AG04450 (cell line): ENCODE measurements at regions not wholly inside any gene's neighbourhood (a gene's known extent, or its start where the extent isn't known, plus 50 kb on each side); places are given as distances from the start of the nearest gene placed in this dataset.

Source experiments
- CTCF ChIA-PET: fragments of 300-600, 350-600 bp; formaldehyde crosslinking; extraction: SDS; loops from one replicate; lab custom pipeline; 2022; ENCODE audit warnings: antibody characterized with exemption, inconsistent platforms; lab: Charles Lee
- POLR2A ChIA-PET: fragments of 350-600 bp; formaldehyde crosslinking; extraction: SDS; loops from one replicate; lab custom pipeline; 2021; ENCODE audit warnings: antibody characterized with exemption, inconsistent platforms; lab: Yijun Ruan, JAX
- DNase-seq: peaks from one replicate; pipeline ENCODE4 v3.0.0-alpha.2; 2011; ENCODE audit warnings: low read depth, low spot score
- H3K27ac ChIP-seq: one replicate; pipeline ENCODE4 v1.5.1; 2012; ENCODE audit warnings: low read depth, low read length, control low read depth
- H3K27me3 ChIP-seq: one replicate; pipeline ENCODE4 v1.6.0; 2012; ENCODE audit warnings: low read length; ENCODE audit not compliant: control insufficient read depth, insufficient read depth
- H3K4me3 ChIP-seq: 2 replicates; pipeline ENCODE4 v1.5.1; 2011; ENCODE audit warnings: mild to moderate bottlenecking, low read depth, low read length, control low read depth
- H3K9me3 ChIP-seq: 2 replicates; pipeline ENCODE4 v1.5.1; 2012; ENCODE audit warnings: low read length; ENCODE audit not compliant: control insufficient read depth, insufficient read depth
- CTCF ChIP-seq: IDR thresholded peaks from 2 replicates; pipeline ENCODE4 v1.5.1; 2011; ENCODE audit warnings: low read depth, low read length, control low read depth, inconsistent platforms

GRCh38 chr3:71868876-71869275, 83.9 kb upstream of the PROK2 start:
- Histone ChIP-seq H3K27me3 (peaks cover 4% of the 10 kb centered on the region), H3K4me3 (no peak overlapping the region), H3K9me3 (no peaks in the 10 kb centered on the region), H3K27ac (no peak overlapping the region)
- TF ChIP-seq CTCF, result no peak
- DNase-seq, result no peak
- CTCF ChIA-PET, result no interaction called here
- POLR2A ChIA-PET, result no interaction called here

- no peak overlapping the region for H3K27ac ChIP-seq
- TF ChIP-seq CTCF, result no peak
- no peaks in the 10 kb centered on the region for H3K27me3 ChIP-seq
- H3K4me3 ChIP-seq, result no peak overlapping the region
- DNase-seq, result no peak
- POLR2A ChIA-PET, result no interaction called here
- no peaks in the 10 kb centered on the region for H3K9me3 ChIP-seq
- CTCF ChIA-PET, result interaction anchor here (2.5 kb wide), 1 partner anchor 9 kb away, joined by 17 read pairs; no protein-coding TSS in a partner anchor
These were observed 80.8 kb upstream of the PROK2 start for GRCh38 chr3:71865727-71866126.

- no peak overlapping the region for H3K27ac ChIP-seq
- no peak for DNase-seq
- no peak for TF ChIP-seq CTCF
- ChIA-PET POLR2A (no interaction called here), CTCF (interaction anchor here (2.5 kb wide), 1 partner anchor 11 kb away, joined by 17 read pairs; no protein-coding TSS in a partner anchor)
- no peaks in the 10 kb centered on the region for H3K27me3 ChIP-seq
- H3K9me3 ChIP-seq, result no peaks in the 10 kb centered on the region; the same call in 1 of the 2 replicates
- no peak overlapping the region for H3K4me3 ChIP-seq
These were observed 78.7 kb upstream of the PROK2 start for GRCh38 chr3:71863563-71864190.

- Histone ChIP-seq H3K9me3 (no peaks in the 10 kb centered on the region; the same call in 1 of the 2 replicates), H3K4me3 (no peak overlapping the region), H3K27me3 (no peaks in the 10 kb centered on the region), H3K27ac (no peak overlapping the region)
- ChIA-PET POLR2A (no interaction called here), CTCF (no interaction called here)
- TF ChIP-seq CTCF, result no peak
- DNase-seq, result no peak
These were observed 77.6 kb upstream of the PROK2 start for GRCh38 chr3:71862371-71863140.

- ChIA-PET CTCF (interaction anchor here (0.8 kb wide), 1 partner anchor 129 kb away, joined by 3 read pairs; no protein-coding TSS in a partner anchor), POLR2A (no interaction called here)
- Histone ChIP-seq H3K27ac (no peak overlapping the region), H3K4me3 (no peak overlapping the region), H3K9me3 (no peaks in the 10 kb centered on the region; the same call in 1 of the 2 replicates), H3K27me3 (no peaks in the 10 kb centered on the region)
- 0 out of 2 replicates have a peak, but pooled peaks have one; percentile 3 for TF ChIP-seq CTCF
- no peak for DNase-seq
These were observed 74.2 kb upstream of the PROK2 start for GRCh38 chr3:71859123-71859519.
